Sigmoid colon (tissue), 6 donors: ENCODE measurements at regions not wholly inside any gene's neighbourhood (a gene's known extent, or its start where the extent isn't known, plus 50 kb on each side); places are given as distances from the start of the nearest gene placed in this dataset.

Source experiments
- DNase-seq: peaks from one replicate; pipeline ENCODE4 v3.0.0-alpha.2; 2019
- H3K27ac ChIP-seq, 4 donors: fragments of 200-600 bp; sonication (generic); one replicate each; pipeline ENCODE4 v1.5.1; 2016 to 2019; ENCODE audit warnings: mild to moderate bottlenecking in 1 of 4
- H3K27me3 ChIP-seq, 3 donors: fragments of 200-600 bp; sonication (generic); one replicate each; pipeline ENCODE4 v1.5.1; 2019; ENCODE audit warnings: mild to moderate bottlenecking in 1 of 3
- H3K36me3 ChIP-seq, 4 donors: fragments of 200-600 bp; sonication (generic); one replicate each; pipeline ENCODE4 v1.5.1; 2016 to 2019
- H3K4me1 ChIP-seq, 4 donors: fragments of 200-600 bp; sonication (generic); one replicate each; pipeline ENCODE4 v1.5.1; 2017 to 2019
- H3K4me3 ChIP-seq, 4 donors: fragments of 200-600 bp; sonication (generic); one replicate each; pipeline ENCODE4 v1.5.1; 2017 to 2019; ENCODE audit warnings: mild to moderate bottlenecking in 2 of 4, moderate library complexity in 1 of 4
- H3K9me3 ChIP-seq, 4 donors: fragments of 200-600 bp in 3 of 4; sonication (generic) in 3 of 4; one replicate each; pipeline versions ENCODE4 v1.5.1 to v1.6.1; 2013 to 2019
- EP300 ChIP-seq, 4 donors: sonication (generic); formaldehyde crosslinking; IDR thresholded peaks; one replicate each; pipeline ENCODE4 v1.6.1; 2017; ENCODE audit warnings: antibody characterized with exemption in 4 of 4
- POLR2A ChIP-seq, 2 donors: fragments of 450-650 bp; IDR thresholded peaks; one replicate each; pipeline ENCODE4 v1.6.1; 2016; ENCODE audit warnings: antibody characterized with exemption in 2 of 2, mild to moderate bottlenecking in 2 of 2, moderate library complexity in 2 of 2
- POLR2AphosphoS5 ChIP-seq, 4 donors: sonication (generic); formaldehyde crosslinking; IDR thresholded peaks; one replicate each; pipeline ENCODE4 v1.6.1; 2017; ENCODE audit warnings: antibody characterized with exemption in 4 of 4
- WGBS, 2 donors: extraction: QIAGEN DNeasy Blood & Tissue Kit; methylation state at CpG; one replicate each; pipeline ENCODE4 v1.1.7; 2013; 5-methylcytosine and 5-hydroxymethylcytosine counted together
- intact Hi-C: fragments of 100-400 bp; cut with DNase I; formaldehyde crosslinking; loops from one replicate; pipeline ENCODE4 v1.15.1; 2023
- small RNA-seq, 3 donors: library from RNA; depleted of rRNA; stranded (forward); fragments of <200 nt; gene quantifications; one replicate each; pipeline ENCODE3, GENCODE V24; 2016
- TF ChIP-seq, protein P1 (sequence below), 4 experiments: fragments of 450-650 bp in 3 of 4; fragments of 200-600 bp in 1 of 4; IDR thresholded peaks; one replicate each; pipeline ENCODE4 v1.5.1; 2016 to 2019; ENCODE audit warnings: antibody characterized with exemption in 4 of 4, mild to moderate bottlenecking in 3 of 4, moderate library complexity in 2 of 4
- donor health status: healthy with polysubstance abuse.
- donor health status: healthy.

- intact Hi-C loops: no loop called here
- TF ChIP-seq, protein P1, sequence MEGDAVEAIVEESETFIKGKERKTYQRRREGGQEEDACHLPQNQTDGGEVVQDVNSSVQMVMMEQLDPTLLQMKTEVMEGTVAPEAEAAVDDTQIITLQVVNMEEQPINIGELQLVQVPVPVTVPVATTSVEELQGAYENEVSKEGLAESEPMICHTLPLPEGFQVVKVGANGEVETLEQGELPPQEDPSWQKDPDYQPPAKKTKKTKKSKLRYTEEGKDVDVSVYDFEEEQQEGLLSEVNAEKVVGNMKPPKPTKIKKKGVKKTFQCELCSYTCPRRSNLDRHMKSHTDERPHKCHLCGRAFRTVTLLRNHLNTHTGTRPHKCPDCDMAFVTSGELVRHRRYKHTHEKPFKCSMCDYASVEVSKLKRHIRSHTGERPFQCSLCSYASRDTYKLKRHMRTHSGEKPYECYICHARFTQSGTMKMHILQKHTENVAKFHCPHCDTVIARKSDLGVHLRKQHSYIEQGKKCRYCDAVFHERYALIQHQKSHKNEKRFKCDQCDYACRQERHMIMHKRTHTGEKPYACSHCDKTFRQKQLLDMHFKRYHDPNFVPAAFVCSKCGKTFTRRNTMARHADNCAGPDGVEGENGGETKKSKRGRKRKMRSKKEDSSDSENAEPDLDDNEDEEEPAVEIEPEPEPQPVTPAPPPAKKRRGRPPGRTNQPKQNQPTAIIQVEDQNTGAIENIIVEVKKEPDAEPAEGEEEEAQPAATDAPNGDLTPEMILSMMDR (IDR thresholded peaks at IDR 0.05): no peak
- TF ChIP-seq EP300 (IDR thresholded peaks at IDR 0.05) (no peak), POLR2AphosphoS5 (IDR thresholded peaks at IDR 0.05) (no peak), POLR2A (IDR thresholded peaks at IDR 0.05) (no peak)
- Histone ChIP-seq H3K4me3 (no peak overlapping the region), H3K27ac (no peak overlapping the region), H3K36me3 (no peaks in the 10 kb centered on the region), H3K27me3 (peaks cover 3 to 42% (median 6%) of the 10 kb centered on the region in 3 donors), H3K9me3 (no peaks in the 10 kb centered on the region), H3K4me1 (no peaks in the 10 kb centered on the region)
- no peak for DNase-seq
- 76 to 84% methylated on average over 13 of the region's 13 CpGs for WGBS, 2 donors
These were observed 49.9 kb upstream of the RAB6C start for GRCh38 chr2:129929321-129930290.

Small RNA genes lying in the stretch of these regions (small RNA-seq; reads per million reads assigned to genes)
- 0.07 to 0.48 (median 0.43) reads per million in 3 donors for gene RNA5SP103
